Thymus (tissue), 11 donors: ENCODE measurements at regions not wholly inside any gene's neighbourhood (a gene's known extent, or its start where the extent isn't known, plus 50 kb on each side); places are given as distances from the start of the nearest gene placed in this dataset.

Experiments
- DNase-seq, 9 donors: peaks; one replicate each; pipeline ENCODE4 v3.0.0-alpha.2; 2013; ENCODE audit warnings: low spot score in 9 of 9, low read depth in 6 of 9, missing footprints in 1 of 9
- H3K27ac ChIP-seq, 2 donors: one replicate each; pipeline ENCODE4 v1.5.1; 2013; ENCODE audit warnings: control low read depth in 1 of 2, low read depth in 1 of 2, low read length in 1 of 2, mild to moderate bottlenecking in 1 of 2, moderate library complexity in 1 of 2
- H3K27me3 ChIP-seq, 2 donors: one replicate each; pipeline ENCODE4 v1.5.1; 2013; ENCODE audit warnings: low read length in 1 of 2; ENCODE audit not compliant: control insufficient read depth in 2 of 2, insufficient read depth in 1 of 2
- H3K36me3 ChIP-seq, 2 donors: one replicate each; pipeline ENCODE4 v1.5.1; 2013; ENCODE audit warnings: low read length in 1 of 2, mild to moderate bottlenecking in 1 of 2, moderate library complexity in 1 of 2; ENCODE audit not compliant: control insufficient read depth in 2 of 2, insufficient read depth in 2 of 2
- H3K4me1 ChIP-seq, 2 donors: one replicate each; pipeline ENCODE4 v1.5.1; 2013; ENCODE audit warnings: low read length in 2 of 2; ENCODE audit not compliant: control insufficient read depth in 2 of 2, insufficient read depth in 2 of 2
- H3K4me3 ChIP-seq, 2 donors: one replicate each; pipeline ENCODE4 v1.5.1; 2013; ENCODE audit warnings: low read length in 2 of 2, control low read depth in 1 of 2, mild to moderate bottlenecking in 1 of 2
- H3K9me3 ChIP-seq, 2 donors: one replicate each; pipeline ENCODE4 v1.5.1; 2013; ENCODE audit warnings: low read length in 1 of 2, mild to moderate bottlenecking in 1 of 2; ENCODE audit not compliant: control insufficient read depth in 2 of 2, insufficient read depth in 1 of 2
- WGBS: extraction: QIAGEN DNeasy Blood & Tissue Kit; methylation state at CpG from one replicate; pipeline ENCODE4 v1.1.7; 2013; 5-methylcytosine and 5-hydroxymethylcytosine counted together
- donor health status: healthy.

DNA sequence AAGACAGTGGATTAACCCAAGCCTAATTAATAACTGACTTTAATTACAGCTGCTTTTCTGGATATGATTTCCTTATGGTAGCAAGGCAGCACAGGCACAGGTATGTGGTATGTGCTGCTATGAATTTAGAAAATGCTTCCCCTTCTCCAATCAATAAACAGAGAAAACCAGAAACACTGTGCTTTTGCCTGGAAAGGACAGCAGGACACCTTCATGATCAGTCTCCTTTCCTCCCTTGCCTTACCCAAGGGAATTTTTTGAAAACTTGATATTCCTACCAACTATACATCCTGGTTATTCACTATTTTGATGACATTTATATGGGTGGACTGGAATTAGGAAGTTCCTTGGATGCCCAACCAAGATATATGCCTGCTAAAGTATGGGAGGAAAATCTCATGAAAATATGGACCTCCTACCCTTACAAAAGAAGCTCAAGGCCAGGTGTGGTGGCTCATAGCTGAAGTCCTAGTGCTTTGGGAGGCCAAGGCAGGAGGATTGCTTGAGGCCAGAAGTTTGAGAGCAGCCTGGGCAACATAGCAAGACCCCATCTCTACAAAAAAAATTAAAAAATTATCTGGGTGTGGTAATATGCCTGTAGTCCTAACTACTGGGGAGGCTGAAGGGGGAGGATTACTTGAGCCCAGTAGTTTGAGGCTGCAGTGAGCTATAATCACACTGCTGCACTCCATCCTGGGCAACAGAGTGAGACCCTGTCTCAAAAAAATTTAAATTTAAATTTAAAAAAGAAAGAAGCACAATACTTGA, 106.3 kb upstream of the WAC start:
- no peak overlapping the region for H3K4me3 ChIP-seq
- no peaks in the 10 kb centered on the region for H3K36me3 ChIP-seq
- DNase-seq = no peak
- H3K4me1 ChIP-seq = no peaks in the 10 kb centered on the region
- no peaks in the 10 kb centered on the region for H3K9me3 ChIP-seq
- no peaks in the 10 kb centered on the region for H3K27me3 ChIP-seq
- H3K27ac ChIP-seq = no peak overlapping the region

DNA sequence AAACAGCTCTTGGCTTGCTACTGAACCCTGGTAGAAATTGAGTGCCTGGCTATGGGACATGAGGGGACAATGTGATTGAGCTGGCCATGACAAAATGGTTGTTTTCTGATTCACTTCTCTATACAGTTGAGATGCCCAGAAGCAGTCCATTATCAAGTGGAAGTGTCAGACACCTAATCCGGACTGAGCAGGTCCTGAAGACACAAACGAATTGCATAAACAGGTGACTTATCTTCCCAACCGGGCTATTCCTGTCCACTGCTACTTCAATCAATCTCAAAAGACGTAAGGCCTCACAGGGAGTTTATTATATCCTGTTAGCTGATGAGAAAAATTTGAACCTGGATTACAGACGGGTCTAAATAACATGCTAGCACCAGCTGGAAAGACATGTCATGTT, 105.5 kb upstream of the WAC start:
- no peaks in the 10 kb centered on the region for H3K36me3 ChIP-seq
- no peak overlapping the region for H3K4me3 ChIP-seq
- no peaks in the 10 kb centered on the region for H3K4me1 ChIP-seq
- H3K27me3 ChIP-seq = no peaks in the 10 kb centered on the region
- H3K9me3 ChIP-seq = no peaks in the 10 kb centered on the region
- no peak overlapping the region for H3K27ac ChIP-seq
- DNase-seq = no peak
- 94% methylated on average over 5 of the region's 5 CpGs for WGBS

DNA sequence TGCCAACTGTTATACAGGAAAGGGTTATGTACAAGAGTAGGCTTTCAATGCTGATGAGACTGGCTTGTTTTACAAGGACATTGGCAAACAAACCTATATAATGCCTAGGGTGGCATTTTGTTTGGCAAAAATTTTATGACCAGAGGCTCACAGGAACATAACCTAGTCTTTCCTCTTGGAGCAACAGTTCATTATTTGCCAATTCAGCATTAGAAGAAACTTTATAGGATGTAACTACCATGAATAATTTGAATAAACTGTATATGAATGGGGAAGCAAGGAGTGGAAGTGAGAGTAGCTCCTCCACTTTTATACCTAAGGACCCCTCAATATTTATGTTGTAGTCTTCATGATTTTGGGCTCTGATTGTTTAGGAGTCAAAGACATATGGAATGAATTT, 103.9 kb upstream of the WAC start:
- Histone ChIP-seq H3K4me1 (no peaks in the 10 kb centered on the region), H3K4me3 (no peak overlapping the region), H3K27me3 (no peaks in the 10 kb centered on the region), H3K9me3 (no peaks in the 10 kb centered on the region), H3K36me3 (no peaks in the 10 kb centered on the region), H3K27ac (no peak overlapping the region)
- DNase-seq = no peak

DNA sequence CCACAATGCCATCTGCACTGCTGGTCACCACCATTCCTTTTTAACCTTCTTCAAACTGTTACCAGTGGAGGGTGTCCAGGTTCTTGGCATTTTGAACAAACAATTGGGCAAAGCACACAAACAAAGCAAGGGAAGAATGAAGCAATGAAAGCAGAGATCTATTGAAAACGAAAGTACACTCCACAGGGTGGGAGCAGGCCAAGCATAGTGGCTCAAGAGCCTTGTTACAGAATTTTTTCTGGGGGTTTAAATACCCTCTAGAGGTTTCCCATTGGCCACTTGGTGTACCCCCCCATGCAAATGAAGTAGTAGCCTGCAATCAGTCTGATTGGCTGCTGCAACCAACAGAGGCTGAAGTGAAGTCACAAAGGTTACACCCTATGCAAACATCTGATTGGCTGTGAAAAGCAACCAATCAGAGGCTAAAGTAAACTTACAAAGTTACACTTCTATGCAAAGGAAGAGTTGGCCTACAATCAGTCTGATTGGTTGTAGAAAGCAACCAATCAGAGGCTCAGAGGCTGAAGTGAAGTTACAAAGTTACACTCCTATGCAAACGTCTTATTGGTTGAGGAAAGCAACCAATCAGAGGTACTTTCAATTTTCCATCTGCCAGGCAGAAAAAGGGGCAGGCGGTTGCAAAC, 103.2 kb upstream of the WAC start:
- no peaks in the 10 kb centered on the region for H3K27me3 ChIP-seq
- H3K36me3 ChIP-seq = no peaks in the 10 kb centered on the region
- no peak overlapping the region for H3K27ac ChIP-seq
- no peaks in the 10 kb centered on the region for H3K4me1 ChIP-seq
- H3K4me3 ChIP-seq = no peak overlapping the region
- WGBS = 94% methylated on average over 3 of the region's 3 CpGs
- no peaks in the 10 kb centered on the region for H3K9me3 ChIP-seq
- no peak for DNase-seq

DNA sequence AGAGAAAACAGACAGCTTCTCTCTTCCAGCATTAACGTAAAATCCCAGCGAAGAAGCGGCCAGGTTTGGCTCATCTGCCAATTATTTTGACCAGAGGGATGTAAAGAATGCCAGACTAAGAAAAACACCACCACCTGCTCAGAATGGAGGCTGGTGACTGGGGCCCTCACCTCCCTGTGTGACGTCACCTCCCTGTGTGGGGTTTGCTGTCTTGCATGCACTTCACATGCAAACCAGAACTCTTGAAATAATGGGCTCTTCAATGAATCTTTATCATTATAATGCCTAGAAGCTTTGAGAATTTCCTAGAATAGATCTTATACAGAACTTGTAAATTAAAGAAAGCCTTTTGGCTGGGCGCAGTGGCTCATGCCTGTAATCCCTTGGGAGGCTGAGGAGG, 101.8 kb upstream of the WAC start:
- Histone ChIP-seq H3K4me1 (no peaks in the 10 kb centered on the region), H3K4me3 (no peak overlapping the region), H3K36me3 (no peaks in the 10 kb centered on the region), H3K27ac (no peak overlapping the region), H3K27me3 (no peaks in the 10 kb centered on the region), H3K9me3 (no peaks in the 10 kb centered on the region)
- no peak for DNase-seq
- WGBS = 91% methylated on average over 5 of the region's 5 CpGs

DNA sequence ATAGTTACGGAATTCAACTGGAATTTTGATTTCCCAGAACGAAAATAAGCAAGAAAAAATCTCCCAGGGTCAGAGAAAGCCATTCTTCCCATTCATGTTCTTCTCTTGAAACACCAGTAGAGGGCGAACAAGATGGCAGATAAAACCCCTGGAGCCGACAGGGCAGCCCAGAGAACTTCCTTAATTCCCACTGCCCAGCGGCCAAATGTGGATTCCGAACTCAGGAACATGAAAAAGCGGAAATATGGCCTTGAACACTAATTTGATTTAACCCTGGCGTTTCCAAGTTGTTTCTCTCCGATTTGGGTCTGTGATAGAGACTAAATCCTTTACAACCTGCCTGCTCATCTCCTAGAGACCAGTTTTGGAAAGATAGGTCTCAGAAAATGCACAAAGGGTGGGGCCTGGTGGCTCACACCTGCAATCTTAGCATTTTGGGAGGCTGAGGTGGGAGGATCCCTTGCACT, 100.7 kb upstream of the WAC start:
- DNase-seq = peak in 7 of 9 donors; percentile 3 to 46 (median 10)
- WGBS = 2% methylated on average over 9 of the region's 9 CpGs
- no peak overlapping the region for H3K4me3 ChIP-seq

GRCh38 chr10:28434063-28434462, 98.9 kb upstream of the WAC start:
- Histone ChIP-seq H3K9me3 (no peaks in the 10 kb centered on the region), H3K27me3 (no peaks in the 10 kb centered on the region), H3K27ac (no peak overlapping the region), H3K36me3 (no peaks in the 10 kb centered on the region), H3K4me3 (no peak overlapping the region), H3K4me1 (no peaks in the 10 kb centered on the region)
- DNase-seq = no peak
- 84% methylated on average over 4 of the region's 4 CpGs for WGBS

More for the DNA sequence above, 100.7 kb upstream of the WAC start:
- H3K4me1 ChIP-seq = no peaks in the 10 kb centered on the region
- no peaks in the 10 kb centered on the region for H3K36me3 ChIP-seq
- no peak overlapping the region for H3K27ac ChIP-seq
- no peaks in the 10 kb centered on the region for H3K9me3 ChIP-seq
- H3K27me3 ChIP-seq = no peaks in the 10 kb centered on the region

DNA sequence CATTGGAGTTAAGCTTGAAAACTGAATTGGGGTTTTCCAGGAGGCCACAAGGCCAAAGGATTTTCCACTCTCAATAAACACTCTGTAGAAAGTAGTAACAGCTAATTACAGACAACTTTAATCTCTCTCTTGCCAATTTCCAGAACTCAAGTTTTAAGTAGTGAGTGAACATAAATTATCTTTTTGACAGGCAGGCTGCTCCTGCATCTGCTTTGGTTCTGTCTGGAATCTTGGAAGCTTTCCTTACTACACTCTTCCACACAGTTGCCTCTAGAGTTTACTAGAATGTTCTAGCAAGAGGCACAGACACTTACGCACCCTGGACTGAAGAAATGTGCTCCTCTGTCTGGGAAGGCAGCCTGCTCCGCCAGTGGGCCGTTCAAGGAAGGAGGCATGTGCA, 90.5 kb upstream of the WAC start:
- no peaks in the 10 kb centered on the region for H3K36me3 ChIP-seq
- H3K4me1 ChIP-seq = no peaks in the 10 kb centered on the region
- no peak overlapping the region for H3K4me3 ChIP-seq
- H3K27me3 ChIP-seq = no peaks in the 10 kb centered on the region
- DNase-seq = no peak
- WGBS = 95% methylated on average over 3 of the region's 3 CpGs
- H3K27ac ChIP-seq = no peak overlapping the region
- no peaks in the 10 kb centered on the region for H3K9me3 ChIP-seq

DNA sequence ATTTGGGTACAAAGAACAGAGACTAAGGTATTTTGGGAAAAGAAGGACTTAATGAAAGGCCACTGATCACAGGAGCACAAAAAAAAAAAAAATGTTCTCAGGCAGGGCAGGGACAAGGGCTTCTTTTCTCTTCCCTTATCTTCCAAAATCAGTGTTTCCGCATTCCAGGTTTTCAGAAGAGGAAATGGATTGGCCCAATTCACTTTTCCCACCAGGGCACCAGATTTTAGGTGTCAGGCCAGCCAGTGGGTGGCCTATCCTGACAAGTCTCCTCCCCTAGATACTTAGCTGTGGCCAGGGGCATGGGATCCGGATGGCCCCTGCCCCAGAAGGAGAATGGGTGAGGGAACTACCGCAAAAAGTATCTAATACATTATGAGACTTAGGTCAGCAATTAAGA, 88.9 kb upstream of the WAC start:
- Histone ChIP-seq H3K4me3 (no peak overlapping the region), H3K27me3 (no peaks in the 10 kb centered on the region), H3K4me1 (no peaks in the 10 kb centered on the region), H3K36me3 (no peaks in the 10 kb centered on the region), H3K9me3 (no peaks in the 10 kb centered on the region), H3K27ac (no peak overlapping the region)
- WGBS = 95% methylated on average over 3 of the region's 3 CpGs
- no peak for DNase-seq
